Testis (tissue), 2 donors: ENCODE measurements at regions not wholly inside any gene's neighbourhood (a gene's known extent, or its start where the extent isn't known, plus 50 kb on each side); places are given as distances from the start of the nearest gene placed in this dataset.

ENCODE experiments used
- POLR2A ChIP-seq: fragments of 450-650 bp; IDR thresholded peaks from one replicate; pipeline ENCODE4 v1.6.1; 2017; ENCODE audit warnings: antibody characterized with exemption, mild to moderate bottlenecking, moderate library complexity
- TF ChIP-seq, protein P1 (sequence below), 3 experiments: fragments of 450-650 bp in 2 of 3; fragments of 200-600 bp in 1 of 3; sonication (generic) in 1 of 3; IDR thresholded peaks; one replicate each; pipeline ENCODE4 v1.5.1; 2016 to 2019; ENCODE audit warnings: antibody characterized with exemption in 3 of 3, mild to moderate bottlenecking in 2 of 3, moderate library complexity in 1 of 3

DNA sequence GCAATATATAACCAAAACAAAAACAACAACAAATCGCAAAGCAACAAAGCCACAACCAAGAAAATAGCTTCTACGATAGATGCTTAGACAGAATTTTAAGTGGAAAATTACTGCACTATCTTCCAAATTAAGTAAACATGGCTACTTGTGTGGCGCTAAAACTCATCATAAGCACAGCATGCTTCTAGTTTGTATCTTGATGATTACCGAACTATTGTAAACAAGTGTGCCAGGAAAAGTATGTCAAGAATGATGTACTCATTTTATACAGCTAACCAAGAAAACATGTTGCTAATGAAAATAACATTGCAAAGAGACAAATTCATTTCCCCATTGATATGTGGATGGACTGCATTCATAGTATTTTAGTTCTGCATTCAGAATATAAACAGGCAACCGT, 271.9 kb upstream of the GPC6 start:
- TF ChIP-seq, protein P1, sequence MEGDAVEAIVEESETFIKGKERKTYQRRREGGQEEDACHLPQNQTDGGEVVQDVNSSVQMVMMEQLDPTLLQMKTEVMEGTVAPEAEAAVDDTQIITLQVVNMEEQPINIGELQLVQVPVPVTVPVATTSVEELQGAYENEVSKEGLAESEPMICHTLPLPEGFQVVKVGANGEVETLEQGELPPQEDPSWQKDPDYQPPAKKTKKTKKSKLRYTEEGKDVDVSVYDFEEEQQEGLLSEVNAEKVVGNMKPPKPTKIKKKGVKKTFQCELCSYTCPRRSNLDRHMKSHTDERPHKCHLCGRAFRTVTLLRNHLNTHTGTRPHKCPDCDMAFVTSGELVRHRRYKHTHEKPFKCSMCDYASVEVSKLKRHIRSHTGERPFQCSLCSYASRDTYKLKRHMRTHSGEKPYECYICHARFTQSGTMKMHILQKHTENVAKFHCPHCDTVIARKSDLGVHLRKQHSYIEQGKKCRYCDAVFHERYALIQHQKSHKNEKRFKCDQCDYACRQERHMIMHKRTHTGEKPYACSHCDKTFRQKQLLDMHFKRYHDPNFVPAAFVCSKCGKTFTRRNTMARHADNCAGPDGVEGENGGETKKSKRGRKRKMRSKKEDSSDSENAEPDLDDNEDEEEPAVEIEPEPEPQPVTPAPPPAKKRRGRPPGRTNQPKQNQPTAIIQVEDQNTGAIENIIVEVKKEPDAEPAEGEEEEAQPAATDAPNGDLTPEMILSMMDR (IDR thresholded peaks at IDR 0.05) = no peak
- TF ChIP-seq POLR2A = no peak
